ENCODE measurements at regions not wholly inside any gene's neighbourhood (a gene's known extent, or its start where the extent isn't known, plus 50 kb on each side); places are given as distances from the start of the nearest gene placed in this dataset.

GRCh38 chr5:99109894-99110293 lies 181.1 kb upstream of the CHD1 start:
- Histone ChIP-seq H3K4me3 (no peak overlapping the region), H3K27ac (no peak overlapping the region)

- Histone ChIP-seq H3K27ac (no peak overlapping the region), H3K4me3 (no peak overlapping the region)
Measured at GRCh38 chr5:99105216-99105615, 176.4 kb upstream of the CHD1 start.

- no peak overlapping the region for H3K27ac ChIP-seq
- H3K4me3 ChIP-seq: no peak overlapping the region
Measured at GRCh38 chr5:99104538-99105132, 175.8 kb upstream of the CHD1 start.

GRCh38 chr5:99102073-99102697 lies 173.4 kb upstream of the CHD1 start:
- Histone ChIP-seq H3K4me3 (no peak overlapping the region), H3K27ac (no peak overlapping the region)

GRCh38 chr5:99099691-99100090 lies 170.9 kb upstream of the CHD1 start:
- H3K27ac ChIP-seq: no peak overlapping the region
- no peak overlapping the region for H3K4me3 ChIP-seq

GRCh38 chr5:99089822-99090549 lies 161.2 kb upstream of the CHD1 start:
- H3K4me3 ChIP-seq: no peak overlapping the region
- no peak overlapping the region for H3K27ac ChIP-seq

- no peak overlapping the region for H3K4me3 ChIP-seq
Measured at GRCh38 chr5:99088309-99088708, 159.5 kb upstream of the CHD1 start.

GRCh38 chr5:99083197-99083596 lies 154.4 kb upstream of the CHD1 start:
- Histone ChIP-seq H3K4me3 (no peak overlapping the region), H3K27ac (no peak overlapping the region)

More at GRCh38 chr5:99088309-99088708, 159.5 kb upstream of the CHD1 start:
- H3K27ac ChIP-seq: no peak overlapping the region

GRCh38 chr5:99081711-99082110 lies 152.9 kb upstream of the CHD1 start:
- Histone ChIP-seq H3K27ac (no peak overlapping the region), H3K4me3 (no peak overlapping the region)

GRCh38 chr5:99076723-99077640 lies 148.2 kb upstream of the CHD1 start:
- no peak overlapping the region for H3K4me3 ChIP-seq
- H3K27ac ChIP-seq: no peak overlapping the region

GRCh38 chr5:99072846-99073245 lies 144.0 kb upstream of the CHD1 start:
- H3K4me3 ChIP-seq: no peak overlapping the region
- H3K27ac ChIP-seq: no peak overlapping the region

GRCh38 chr5:99070822-99071221 lies 142.0 kb upstream of the CHD1 start:
- Histone ChIP-seq H3K27ac (no peak overlapping the region), H3K4me3 (no peak overlapping the region)

GRCh38 chr5:99070362-99070761 lies 141.6 kb upstream of the CHD1 start:
- Histone ChIP-seq H3K27ac (no peak overlapping the region), H3K4me3 (no peak overlapping the region)

- no peak overlapping the region for H3K4me3 ChIP-seq
- no peak overlapping the region for H3K27ac ChIP-seq
Measured at GRCh38 chr5:99068944-99069650, 140.3 kb upstream of the CHD1 start.

- Histone ChIP-seq H3K4me3 (no peak overlapping the region), H3K27ac (no peak overlapping the region)
Measured at GRCh38 chr5:99063737-99064136, 134.9 kb upstream of the CHD1 start.

- H3K27ac ChIP-seq: peak overlapping the region in 9 of 21 experiments; percentile 14 to 75 (median 43)
- no peak overlapping the region for H3K4me3 ChIP-seq
Measured at GRCh38 chr5:99061711-99062110, 132.9 kb upstream of the CHD1 start.

- H3K4me3 ChIP-seq: no peak overlapping the region
- H3K27ac ChIP-seq: peak overlapping the region in 9 of 21 experiments; percentile 14 to 75 (median 34)
Measured at GRCh38 chr5:99061299-99061698, 132.5 kb upstream of the CHD1 start.

GRCh38 chr5:99060306-99061261 lies 131.8 kb upstream of the CHD1 start:
- H3K4me3 ChIP-seq: no peak overlapping the region
- peak overlapping the region in 5 of 21 experiments; percentile 18 to 75 (median 34) for H3K27ac ChIP-seq

All from skin epidermis (tissue), 12 donors.